ENCODE measurements at regions not wholly inside any gene's neighbourhood (a gene's known extent, or its start where the extent isn't known, plus 50 kb on each side); places are given as distances from the start of the nearest gene placed in this dataset.

DNA sequence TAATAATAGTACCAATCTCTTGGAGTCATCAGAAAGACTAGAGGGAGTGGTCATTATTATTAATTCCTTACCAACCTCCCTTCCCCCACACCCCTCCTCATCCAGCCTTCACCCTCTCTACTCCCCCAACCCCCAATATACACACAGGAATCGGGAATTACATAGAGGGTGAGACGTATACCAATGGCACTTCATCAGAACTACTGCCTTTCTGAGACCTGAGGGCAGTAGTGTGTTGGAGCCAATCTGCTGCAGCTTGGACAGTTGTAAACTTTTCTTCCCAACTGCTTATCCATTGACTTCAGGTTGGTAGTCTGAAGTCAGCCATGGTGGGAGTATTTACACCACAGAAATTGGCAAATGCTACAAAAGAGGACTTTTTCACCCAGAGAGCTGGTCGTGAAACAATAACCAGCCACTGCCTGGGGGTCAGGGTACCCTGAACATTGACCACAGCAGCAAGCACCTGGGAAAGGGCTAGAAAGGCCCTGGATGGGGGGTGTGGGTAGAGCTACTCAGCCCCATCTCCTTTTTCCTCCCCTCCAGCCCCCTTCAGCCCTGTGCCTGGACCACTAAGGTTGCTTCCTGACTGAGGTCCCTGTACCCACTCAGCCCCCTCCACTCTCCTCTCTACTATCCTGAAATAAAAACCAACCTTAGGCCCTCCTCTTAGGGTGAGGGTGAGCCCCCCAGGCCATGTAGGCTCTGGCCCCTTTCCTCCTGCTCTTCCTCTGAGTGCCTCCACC, 161.5 kb downstream of the MRPL14 start:
- no peak for DNase-seq

DNA sequence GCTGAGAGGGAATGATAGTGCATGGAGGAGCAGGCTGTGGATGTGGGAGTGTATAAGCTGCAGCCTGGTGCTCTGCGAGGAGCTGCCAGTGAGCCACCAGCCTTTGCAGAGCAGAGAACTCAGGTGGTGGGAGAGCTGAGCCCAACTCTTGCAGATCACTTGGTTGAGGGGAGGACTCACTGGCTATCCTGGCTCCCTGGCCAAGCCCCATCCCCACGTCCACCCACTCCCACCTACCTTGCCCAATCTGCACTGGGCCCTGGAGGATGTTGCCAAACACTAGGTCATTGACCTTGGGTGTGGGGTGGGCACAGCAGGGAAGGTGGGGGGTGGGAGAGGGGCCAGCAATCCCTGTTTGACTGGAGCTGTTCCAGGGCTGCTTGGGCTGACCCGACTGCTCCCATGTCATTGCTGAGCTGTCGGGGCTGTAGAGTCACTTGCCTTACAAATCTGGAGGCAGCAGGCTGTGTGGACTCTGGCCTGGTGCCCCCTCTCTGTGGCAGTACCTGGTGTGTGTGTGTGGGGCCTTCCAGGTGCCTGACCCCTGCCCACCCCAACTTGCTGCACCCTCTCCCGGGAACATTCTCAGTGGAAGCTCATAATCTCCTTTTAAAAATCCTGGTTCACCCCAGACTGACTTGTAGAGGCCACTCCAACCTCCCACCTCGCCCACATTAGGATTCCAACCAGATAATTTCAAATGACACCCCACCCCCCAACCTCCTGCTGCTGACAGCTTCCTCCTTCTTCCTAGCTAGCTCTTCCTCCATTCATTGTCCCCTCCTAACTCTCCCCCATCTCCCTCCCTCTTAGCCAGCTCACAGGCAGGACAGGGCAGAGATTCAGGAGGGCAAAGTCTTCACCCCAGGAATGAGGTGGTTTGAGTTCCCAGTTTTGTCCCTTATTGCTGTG, 162.3 kb downstream of the MRPL14 start:
- DNase-seq = no peak

DNA sequence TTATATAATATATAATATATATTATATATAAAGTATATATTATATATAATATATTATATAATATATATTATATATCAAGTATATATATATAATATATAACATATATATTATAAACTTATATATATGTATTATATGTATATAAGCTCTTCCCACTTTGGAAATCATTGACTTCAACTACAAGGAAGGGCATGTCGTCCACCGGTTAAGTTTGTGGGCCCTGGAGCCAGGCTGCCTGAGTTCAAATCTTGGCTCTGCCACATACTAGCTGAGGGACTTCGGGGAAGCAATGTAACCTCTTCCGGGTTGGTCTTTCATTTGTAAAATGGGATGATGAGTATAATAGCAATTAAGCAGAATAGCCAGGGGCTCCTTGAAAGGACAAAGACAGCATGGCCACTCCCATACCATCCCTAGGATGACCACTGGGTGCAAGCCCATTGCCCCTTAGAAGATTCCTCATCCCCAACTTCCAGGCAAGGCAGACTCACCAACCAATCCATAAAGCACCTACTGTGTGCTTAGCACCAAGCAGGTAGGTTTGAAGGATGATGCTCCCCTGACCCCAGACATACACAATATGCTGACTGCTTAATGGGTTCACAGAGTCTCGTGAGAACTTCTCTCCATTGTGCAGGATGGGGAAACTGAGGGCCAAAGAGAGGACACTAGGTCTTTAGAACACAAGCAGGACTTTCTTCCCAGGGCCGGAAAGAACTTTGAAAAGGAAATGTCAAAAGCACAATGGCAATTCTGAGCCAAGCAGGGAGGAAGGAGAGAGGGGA, 163.2 kb downstream of the MRPL14 start:
- no peak for DNase-seq

DNA sequence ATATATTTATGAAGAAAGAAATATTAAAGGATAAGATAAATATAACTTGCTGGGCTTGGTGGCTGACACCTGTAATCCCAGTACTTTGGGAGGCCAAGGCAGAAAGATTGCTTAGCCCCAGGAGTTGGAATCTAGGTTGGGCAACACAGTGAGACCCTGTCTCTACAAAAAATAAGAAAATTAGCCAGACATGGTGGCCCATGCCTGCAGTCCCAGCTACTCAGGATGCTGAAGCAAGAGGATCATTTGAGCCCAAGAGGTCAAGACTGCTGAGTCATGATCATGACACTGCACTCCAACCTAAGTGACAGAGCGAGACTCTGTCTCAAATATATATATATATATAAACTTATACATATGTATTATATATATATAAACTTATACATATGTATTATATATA, 164.0 kb downstream of the MRPL14 start:
- DNase-seq = no peak

DNA sequence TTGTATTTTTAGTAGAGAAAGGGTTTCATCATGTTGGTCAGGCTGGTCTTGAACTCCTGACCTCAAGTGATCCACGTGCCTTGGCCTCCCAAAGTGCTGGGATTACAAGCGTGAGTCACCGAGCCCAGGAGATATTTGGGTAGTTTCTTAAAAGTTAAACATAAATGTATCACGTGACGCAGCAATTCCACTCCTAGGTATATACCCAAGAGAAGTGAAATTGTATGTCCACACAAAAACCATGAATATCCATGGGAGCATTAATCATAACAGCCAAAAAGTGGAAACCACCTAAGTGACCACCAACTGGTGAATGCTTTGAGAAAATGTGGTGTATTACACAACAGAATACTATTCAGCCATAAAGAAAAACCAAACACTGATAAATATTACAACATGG, 164.8 kb downstream of the MRPL14 start:
- no peak for DNase-seq

DNA sequence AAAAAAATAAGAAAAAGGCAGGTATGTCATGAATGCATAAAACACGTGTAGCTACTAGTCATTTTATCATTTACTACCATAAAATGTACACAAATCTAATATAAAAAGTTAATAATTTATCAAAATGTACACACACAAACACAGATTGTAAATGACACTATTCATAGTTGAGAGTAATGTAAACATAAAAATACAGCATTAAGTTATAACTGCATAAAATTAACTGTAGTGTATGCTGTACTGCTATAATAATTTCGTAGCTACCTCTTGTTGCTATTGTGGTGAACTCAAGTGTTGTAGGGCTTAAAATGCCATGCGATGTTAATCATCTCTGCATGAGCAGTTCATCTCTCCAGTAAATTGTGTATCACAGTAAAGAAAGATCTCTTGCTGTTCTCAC, 170.0 kb downstream of the MRPL14 start:
- DNase-seq = no peak

DNA sequence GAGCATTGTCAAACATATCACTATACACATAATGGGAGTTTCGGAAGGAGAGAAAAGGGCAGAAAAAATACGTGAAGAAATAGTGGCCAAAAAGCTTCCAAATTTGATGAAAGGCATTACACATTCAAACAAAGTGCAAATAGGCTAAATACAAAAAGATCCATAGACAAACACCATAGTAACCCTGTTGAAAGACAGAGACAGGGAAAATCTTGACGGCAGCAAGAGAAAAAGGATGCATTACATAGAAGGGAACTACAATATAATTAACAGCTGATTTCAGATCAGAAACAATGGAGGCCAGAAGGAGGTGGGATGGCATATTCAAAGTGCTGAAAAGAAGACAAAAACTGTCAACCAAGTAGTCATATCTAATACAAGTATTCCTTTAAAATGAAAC, 170.8 kb downstream of the MRPL14 start:
- DNase-seq = no peak

DNA sequence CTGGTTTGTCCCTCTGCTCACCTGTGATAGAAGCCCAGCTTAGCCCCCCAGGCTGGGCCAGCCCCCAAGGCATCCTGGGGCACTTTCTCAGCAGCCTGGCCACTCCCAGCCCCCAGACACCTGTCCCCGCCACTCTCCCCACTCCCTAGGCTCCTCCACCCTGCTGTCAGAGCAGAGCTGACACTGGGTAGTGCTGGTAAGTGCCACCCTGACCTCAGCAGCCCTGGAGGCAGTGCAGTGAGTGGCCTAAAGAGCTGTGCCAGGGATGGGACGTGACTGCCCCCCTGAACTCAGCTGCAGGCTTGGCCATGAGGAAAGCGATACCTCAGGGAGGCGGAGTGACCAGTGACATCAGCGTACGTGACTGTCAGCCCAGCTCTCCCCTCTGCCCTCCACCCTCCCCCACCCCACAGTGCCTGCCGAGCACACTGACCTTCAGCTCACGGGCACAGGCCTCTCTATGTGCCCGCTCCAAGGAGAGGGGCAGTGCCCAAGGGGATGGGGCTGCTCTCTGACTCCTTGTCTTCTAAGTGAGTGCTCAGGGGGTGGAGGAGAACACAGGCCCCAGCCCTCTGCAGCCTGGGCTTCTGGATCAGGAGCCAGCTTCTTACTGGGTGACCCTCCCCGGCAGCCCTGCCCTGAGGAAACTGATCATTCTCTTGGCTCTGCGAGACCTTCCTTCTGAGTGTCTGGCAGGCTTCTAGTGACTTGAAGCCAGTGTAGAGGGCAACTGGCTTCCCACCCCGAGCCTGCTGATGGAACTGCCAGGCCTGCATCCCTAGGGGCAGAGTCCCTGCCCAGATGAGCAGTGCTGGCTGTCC, 172.7 kb downstream of the MRPL14 start:
- DNase-seq = no peak

DNA sequence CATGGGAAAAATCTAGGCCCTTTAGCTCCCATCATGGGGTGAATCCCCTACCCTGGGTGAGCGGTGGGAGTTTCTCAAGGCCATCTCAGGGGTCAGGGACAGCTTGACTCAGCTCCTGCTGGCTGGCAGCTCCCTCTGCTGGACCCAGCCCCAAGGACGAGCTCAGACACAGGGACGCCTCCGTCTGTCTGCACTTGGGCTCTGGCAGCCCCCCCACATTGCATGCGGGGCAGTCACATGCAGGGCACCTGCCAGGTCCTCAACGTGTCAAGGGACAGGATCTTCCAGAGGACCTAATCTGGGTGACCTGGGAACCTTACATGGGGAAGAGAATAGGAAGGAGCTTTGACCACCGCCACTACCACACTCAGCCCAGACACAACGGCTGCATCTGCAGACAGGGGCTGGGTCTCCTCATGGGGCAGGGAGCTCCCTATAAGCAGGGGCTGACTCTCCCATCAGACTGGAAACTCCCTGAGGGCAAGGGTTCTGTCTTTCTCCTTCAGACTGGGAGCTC, 173.4 kb downstream of the MRPL14 start:
- DNase-seq = no peak

DNA sequence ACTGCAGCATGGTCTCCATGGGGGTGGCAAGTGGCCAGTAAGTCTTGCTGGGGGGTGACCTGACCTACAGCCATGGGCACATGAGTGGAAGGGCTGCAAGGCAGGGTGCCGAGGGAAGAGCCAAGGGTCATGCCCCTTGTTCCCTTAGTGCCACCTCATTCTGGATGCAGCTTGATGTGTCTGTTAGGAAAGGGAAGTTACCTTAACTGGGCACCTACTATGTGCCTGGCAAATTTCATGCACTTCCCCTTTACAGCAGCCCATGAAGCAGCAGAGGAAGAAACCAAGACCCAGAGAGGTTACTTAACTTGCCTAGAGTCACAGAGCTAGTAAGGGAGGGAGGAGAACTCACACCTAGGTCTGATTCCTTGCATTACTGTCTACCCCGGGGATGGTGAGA, 174.0 kb downstream of the MRPL14 start:
- no peak for DNase-seq

DNA sequence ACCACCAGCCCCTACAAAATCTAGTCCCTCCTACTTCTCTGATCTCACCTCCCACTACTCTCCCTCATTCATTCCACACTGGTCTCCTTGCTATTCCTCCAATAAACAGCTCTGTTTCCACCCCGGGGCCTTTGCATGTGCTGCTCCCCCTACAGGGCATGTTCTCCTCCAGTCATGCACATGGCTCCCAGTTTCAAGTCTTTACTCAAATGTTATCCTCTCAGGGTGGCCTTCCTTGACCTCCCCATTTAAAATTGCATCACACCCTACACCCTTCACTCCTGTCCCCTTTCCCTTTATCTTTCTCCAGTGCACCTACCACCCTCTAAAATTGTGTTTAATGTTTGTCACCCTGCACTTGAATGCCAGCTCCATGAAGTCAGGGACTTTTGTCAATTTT, 174.5 kb downstream of the MRPL14 start:
- no peak for DNase-seq

DNA sequence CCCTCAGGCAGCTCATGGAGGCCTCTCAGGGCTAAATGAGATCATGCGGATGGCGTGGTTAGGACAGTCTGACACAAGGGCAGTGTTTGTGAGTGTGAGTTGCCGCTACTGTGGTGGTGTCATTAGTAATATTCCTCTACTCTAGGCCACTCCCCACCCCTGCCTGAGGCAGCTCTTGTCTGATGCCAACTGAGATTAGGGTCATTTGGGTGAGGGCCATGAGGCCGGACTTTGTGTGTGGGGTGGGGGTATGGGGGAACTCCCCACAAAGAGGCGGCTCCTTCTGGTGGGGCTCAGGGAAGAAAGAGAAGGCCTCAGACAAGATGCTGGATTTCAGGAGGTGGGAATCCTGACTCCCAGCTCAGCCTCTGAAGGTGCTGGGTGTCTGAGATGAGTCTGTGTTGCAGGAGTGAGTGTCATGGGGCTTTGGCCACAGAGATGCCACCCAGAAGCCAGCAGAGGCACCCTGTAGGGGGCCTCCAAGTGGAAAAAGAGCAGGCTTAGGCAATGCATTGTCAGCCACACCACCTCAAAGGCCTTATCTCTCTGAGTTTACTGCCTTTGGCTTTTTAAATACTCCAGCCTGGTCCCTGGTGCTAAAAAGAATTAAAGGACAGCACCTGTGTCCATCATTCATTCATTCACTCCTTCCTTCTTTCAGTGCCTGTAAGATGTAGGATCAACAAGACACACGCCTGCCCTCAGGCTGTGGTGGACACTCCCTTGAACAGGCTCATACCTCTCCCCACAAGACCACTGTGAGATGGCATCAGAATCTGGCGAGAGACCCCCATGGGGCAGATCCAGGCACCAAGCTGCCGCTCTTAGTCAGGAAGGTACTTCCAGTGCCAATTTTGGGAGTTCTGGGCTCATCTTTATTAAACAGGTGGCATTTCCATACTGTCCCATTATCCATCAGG, 175.2 kb downstream of the MRPL14 start:
- no peak for DNase-seq

DNA sequence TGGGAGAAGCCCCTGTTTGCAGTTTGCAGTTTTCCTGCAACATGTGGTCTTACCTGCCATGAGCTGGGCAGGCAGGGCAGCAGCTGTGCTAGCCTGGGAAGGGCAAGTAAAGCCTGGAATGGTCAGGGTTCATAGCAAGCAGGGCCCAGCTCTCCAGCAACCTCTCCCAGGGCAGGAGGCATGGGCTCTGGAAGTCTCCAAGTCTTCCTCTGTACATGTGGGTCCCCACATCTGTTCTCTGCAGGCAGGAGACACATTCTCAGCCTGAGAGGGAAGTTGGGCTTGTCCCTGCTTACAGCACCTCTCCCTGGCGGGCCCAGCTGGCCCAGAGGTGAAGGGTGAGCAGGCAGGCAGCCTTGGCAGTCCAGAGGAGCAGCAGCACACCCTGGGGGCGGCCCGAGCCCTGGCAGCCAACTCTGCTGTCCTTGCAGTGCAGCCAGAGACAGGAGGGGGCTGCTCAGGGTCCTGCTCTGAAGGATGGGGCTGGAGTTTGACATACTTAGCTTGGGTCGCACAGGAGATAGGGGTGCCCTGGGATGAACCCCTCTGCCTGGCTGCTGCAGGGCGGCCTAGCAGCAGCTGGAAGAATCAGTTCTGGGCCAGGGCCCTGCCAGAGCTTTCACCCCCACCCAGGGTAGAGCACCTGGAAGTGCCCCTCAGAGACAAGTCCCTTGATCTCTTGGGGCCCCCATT, 176.0 kb downstream of the MRPL14 start:
- DNase-seq = no peak

DNA sequence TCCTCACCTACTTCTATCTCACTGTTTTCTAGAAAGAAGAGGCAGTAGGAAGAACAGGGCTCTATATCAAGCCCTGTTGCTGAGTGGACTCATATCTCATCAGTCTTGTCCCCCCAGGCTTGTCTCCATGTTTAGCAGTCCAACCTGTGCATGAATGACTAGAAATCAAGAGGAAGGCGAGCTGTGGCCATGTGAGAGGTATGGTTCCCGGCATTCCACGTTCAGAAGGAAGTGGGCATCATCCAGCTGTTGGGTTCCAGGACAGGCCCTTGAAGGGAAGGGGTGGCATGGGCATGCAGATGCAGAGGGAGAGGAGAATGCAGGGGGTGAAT, 176.6 kb downstream of the MRPL14 start:
- DNase-seq = no peak

DNA sequence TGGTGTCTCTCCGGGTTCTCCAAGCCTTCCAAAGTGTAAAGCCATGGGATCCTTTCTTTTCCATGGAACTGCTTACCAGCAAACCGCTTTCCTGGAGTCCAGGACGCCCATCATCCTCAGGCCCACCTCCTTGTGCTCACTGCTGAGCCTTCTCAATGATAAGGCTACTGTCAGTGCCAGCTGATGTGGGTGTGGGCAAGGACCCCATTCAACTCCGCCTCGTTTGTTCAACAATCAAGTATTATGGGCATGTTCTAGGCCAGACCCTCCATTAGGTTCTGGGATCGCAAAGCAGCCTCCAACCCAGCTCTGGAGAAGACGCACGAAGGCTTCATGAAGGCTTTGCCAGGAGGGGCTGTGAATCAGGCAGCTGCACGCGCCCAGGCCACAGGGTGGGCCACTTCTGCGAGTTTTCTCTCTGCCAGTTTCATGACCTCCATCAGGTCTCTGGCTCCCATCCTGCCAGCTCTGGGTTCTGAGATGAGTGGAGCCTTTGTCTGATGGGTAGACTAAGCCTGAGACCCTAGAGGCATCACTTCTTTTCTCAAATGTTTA, 177.1 kb downstream of the MRPL14 start:
- DNase-seq = no peak

DNA sequence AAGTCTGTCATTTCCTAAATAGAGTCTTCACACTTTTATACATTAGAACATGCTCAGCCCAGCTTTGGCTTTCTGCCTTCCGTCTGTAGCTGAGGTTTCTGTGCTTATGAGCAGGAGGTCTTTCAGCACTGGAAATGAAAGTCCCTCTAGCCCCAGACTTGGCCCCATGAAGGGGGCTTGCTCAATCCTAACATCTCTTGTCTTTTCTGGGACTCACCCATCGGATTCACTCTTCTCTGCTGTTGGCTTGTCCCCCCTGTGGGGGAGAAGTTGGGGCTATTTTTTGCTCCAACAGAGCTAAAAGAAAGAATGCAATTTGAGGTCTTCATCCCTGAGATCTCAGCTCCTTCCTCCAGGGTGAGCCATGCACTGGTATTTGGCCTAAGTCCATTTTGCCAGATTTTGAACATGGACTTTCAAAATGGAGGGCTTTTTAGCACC, 177.7 kb downstream of the MRPL14 start:
- DNase-seq = no peak

DNA sequence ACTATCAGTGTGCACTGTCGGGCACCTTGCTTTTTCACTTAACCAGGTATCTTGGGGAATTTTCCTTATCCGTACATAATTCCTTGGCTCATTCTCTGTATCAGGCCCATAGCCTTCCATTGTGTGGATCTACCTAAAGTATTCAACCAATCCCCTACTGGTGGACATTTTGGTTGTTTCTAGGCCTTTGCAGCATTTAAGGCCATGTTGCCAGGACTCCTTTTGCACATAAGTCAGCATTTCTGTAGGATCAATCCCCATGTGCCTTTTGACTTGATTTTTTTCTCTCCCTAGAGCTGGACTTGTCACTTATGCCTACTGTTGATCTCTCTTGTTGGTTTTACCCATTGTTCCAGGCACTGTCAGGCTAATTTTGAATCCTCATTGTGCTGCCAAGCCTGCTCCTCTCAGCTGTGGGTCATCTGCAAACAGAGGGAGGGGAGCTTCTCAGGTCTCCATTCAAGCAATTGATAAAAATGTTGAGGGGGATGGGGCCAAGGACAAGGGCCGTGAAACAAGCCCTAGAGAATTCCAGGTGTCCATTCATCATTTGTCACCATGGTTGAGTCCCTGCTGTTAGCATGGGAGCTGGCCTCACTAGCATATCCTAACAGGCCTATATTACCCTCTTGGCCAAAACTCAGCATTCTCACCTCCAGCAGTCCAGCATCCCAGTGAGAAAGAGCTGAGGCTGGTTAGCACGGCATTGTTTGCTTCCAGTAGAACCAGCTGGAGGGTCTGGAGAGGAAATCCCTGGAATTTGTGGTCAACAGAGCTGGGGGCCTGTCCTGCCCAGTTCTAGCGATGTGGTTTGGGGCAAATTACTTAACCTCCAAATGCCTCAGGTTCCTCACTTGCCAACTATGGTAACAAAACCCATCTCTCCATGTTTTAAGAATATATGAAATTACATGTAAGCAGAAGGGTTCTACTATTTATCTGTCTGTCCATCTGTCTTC, 178.4 kb downstream of the MRPL14 start:
- DNase-seq = no peak

DNA sequence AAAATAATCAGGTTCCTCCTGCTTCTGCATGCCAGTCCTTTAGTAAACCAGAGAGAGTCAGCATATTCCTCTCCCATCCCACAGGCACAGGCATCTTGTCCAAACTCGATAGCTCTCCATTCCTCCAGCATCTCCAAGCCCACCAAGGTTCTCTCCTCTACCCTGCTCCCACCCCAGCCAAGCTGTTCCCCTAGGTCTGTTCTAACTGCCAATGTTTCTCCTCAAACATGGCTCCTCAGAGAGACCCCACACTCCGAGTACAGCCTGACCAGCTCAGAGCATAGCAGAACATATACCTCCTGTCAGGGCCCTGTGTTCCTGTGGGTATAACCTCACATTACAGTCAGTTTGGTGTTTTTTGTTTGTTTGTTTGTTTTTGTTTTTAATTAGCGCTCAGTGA, 177.8 kb downstream of the VEGFA start:
- DNase-seq = no peak
